ENCODE measurements at regions not wholly inside any gene's neighbourhood (a gene's known extent, or its start where the extent isn't known, plus 50 kb on each side); places are given as distances from the start of the nearest gene placed in this dataset.

DNA sequence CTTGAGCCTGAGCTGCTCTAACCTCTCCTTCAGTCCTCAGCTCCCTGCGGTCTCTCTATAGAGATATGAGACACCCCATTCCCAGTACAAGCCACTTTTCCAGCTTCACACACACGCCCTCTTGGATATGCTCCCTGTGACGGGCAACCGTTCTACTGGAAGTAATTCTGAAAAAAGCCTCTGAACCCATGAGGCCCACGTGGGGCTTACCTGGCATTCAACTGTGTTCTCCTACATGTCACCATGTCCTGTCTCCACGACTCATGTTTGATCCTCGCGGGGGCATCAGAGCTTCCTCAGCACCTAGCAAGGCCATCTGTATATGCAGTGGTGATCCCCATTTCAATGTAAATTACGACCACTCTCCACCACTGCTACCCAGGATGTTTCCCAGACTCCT, 69.2 kb upstream of the DUSP22 start:
- H3K36me3 Mint-ChIP-seq = no peaks in the 10 kb centered on the region
- H3K27ac Mint-ChIP-seq = no peak overlapping the region
- no peaks in the 10 kb centered on the region for H3K9me3 Mint-ChIP-seq
- POLR2A ChIA-PET = no interaction called here
- TF ChIP-seq, protein P1, sequence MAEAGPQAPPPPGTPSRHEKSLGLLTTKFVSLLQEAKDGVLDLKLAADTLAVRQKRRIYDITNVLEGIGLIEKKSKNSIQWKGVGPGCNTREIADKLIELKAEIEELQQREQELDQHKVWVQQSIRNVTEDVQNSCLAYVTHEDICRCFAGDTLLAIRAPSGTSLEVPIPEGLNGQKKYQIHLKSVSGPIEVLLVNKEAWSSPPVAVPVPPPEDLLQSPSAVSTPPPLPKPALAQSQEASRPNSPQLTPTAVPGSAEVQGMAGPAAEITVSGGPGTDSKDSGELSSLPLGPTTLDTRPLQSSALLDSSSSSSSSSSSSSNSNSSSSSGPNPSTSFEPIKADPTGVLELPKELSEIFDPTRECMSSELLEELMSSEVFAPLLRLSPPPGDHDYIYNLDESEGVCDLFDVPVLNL (CRISPR knock-in tag; IDR thresholded peaks at IDR 0.05; ENCODE audit: borderline replicate concordance, low read depth) = no peak
- no peak for TF ChIP-seq ZBTB21 (CRISPR knock-in tag; IDR thresholded peaks at IDR 0.05; ENCODE audit: borderline replicate concordance)
- no peak for TF ChIP-seq ZNF263 (CRISPR knock-in tag; IDR thresholded peaks at IDR 0.05; ENCODE audit: low read depth)
- TF ChIP-seq USF1 (CRISPR knock-in tag; IDR thresholded peaks at IDR 0.05) = no peak
- TF ChIP-seq ZNF138 (CRISPR knock-in tag; conservative IDR thresholded peaks at IDR 0.05) = no peak
- no peak for TF ChIP-seq PRRX2 (CRISPR knock-in tag; IDR thresholded peaks at IDR 0.05)
- TF ChIP-seq JAZF1 (CRISPR knock-in tag; IDR thresholded peaks at IDR 0.05) = no peak
- TF ChIP-seq HMGA2 (CRISPR knock-in tag; IDR thresholded peaks at IDR 0.05) = no peak
- no peak for TF ChIP-seq ZNF281 (CRISPR knock-in tag; IDR thresholded peaks at IDR 0.05)
- TF ChIP-seq, protein P2, sequence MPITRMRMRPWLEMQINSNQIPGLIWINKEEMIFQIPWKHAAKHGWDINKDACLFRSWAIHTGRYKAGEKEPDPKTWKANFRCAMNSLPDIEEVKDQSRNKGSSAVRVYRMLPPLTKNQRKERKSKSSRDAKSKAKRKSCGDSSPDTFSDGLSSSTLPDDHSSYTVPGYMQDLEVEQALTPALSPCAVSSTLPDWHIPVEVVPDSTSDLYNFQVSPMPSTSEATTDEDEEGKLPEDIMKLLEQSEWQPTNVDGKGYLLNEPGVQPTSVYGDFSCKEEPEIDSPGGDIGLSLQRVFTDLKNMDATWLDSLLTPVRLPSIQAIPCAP (CRISPR knock-in tag; IDR thresholded peaks at IDR 0.05) = no peak
- CTCF ChIA-PET = interaction anchor here (1.3 to 1.6 kb wide), 2 partner anchors 11 to 186 kb away, joined by 3 to 4 read pairs; no protein-coding TSS in a partner anchor
- ATAC-seq (peak; percentile 56), DNase-seq (ENCODE audit: low spot score) (no peak)
- no peak overlapping the region for H3K4me3 Mint-ChIP-seq
- peaks cover 27% of the 10 kb centered on the region for H3K4me1 Mint-ChIP-seq
- no peaks in the 10 kb centered on the region; the same call in 1 of the 2 replicates for H3K27me3 Mint-ChIP-seq (ENCODE audit: low read depth)

- Mint-ChIP-seq H3K4me1 (peaks cover 27% of the 10 kb centered on the region), H3K27me3 (ENCODE audit: low read depth) (no peaks in the 10 kb centered on the region; the same call in 1 of the 2 replicates), H3K4me3 (no peak overlapping the region), H3K9me3 (no peaks in the 10 kb centered on the region), H3K36me3 (no peaks in the 10 kb centered on the region), H3K27ac (no peak overlapping the region)
- ChIA-PET POLR2A (no interaction called here), CTCF (no interaction called here)
- TF ChIP-seq CREM (CRISPR knock-in tag; IDR thresholded peaks at IDR 0.05) (no peak), ZNF138 (CRISPR knock-in tag; conservative IDR thresholded peaks at IDR 0.05) (no peak), ATF6 (CRISPR knock-in tag; IDR thresholded peaks at IDR 0.05) (no peak), MYBL2 (CRISPR knock-in tag; IDR thresholded peaks at IDR 0.05) (no peak), GABPB1 (CRISPR knock-in tag; IDR thresholded peaks at IDR 0.05) (no peak), SMAD3 (CRISPR knock-in tag; IDR thresholded peaks at IDR 0.05; ENCODE audit: borderline replicate concordance) (no peak)
- DNase-seq (ENCODE audit: low spot score) = no peak
- no peak for ATAC-seq
Observed at GRCh38 chr6:223763-224162, 68.5 kb upstream of the DUSP22 start.

DNA sequence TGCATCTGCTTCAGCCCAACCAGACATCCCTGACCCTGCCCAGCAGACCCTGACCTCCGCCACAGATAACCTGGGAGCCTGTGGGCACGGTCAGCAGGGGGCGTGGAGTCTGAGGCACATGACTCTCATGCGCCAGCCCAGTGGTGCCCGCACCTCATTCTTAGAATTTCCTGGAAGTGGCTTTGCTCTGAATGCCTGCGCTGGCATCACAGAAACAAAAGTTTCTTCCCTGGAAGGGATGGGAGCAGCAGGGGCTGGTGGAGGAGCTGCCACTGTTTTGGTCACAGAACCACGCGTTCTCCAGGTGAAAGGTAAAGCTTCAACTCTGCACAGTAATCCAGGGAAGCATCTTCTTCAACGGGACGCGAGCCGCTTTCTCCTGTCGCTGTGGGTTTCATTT, 67.9 kb upstream of the DUSP22 start:
- no peak for ATAC-seq
- H3K27ac Mint-ChIP-seq = no peak overlapping the region
- H3K27me3 Mint-ChIP-seq (ENCODE audit: low read depth) = no peaks in the 10 kb centered on the region; the same call in 1 of the 2 replicates
- ChIA-PET CTCF (no interaction called here), POLR2A (no interaction called here)
- no peak for DNase-seq (ENCODE audit: low spot score)
- no peaks in the 10 kb centered on the region for H3K9me3 Mint-ChIP-seq
- no peak overlapping the region for H3K4me3 Mint-ChIP-seq
- peaks cover 27% of the 10 kb centered on the region for H3K4me1 Mint-ChIP-seq
- H3K36me3 Mint-ChIP-seq = no peaks in the 10 kb centered on the region
- TF ChIP-seq CBFB (CRISPR knock-in tag; IDR thresholded peaks at IDR 0.05; ENCODE audit: low read depth) = no peak
- no peak for TF ChIP-seq JAZF1 (CRISPR knock-in tag; IDR thresholded peaks at IDR 0.05)
- no peak for TF ChIP-seq E2F5 (CRISPR knock-in tag; IDR thresholded peaks at IDR 0.05)
- TF ChIP-seq, protein P3, sequence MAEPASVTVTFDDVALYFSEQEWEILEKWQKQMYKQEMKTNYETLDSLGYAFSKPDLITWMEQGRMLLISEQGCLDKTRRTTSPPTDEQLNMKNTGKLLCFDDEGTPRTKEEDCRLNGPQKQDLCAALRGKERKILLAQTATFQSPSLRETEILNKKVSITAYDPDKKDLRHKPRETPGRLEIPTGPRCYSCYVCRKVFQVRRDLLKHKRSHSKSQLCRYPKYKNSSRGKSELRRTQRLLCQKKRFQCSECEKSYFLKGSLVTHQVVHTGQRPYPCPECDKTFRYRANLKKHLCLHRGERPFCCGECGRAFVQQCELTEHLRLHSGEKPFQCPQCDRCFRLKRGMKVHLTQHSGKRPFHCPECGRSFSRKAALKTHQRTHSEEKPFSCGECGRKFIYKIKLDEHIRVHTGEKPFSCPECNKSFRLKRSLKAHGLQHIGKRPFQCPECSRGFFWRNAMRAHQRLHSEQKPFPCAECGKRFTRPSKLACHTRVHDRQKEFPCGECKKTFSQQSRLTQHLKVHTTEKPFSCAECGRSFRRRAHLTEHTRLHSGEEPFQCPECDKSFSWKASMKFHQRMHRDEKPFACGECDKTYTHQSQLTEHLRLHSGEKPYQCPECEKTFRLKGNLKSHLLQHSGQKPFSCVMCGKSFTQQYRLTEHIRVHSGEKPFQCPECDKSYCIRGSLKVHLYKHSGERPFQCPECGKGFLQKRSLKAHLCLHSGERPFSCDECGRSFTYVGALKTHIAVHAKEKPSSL (CRISPR knock-in tag; conservative IDR thresholded peaks at IDR 0.05) = no peak
- TF ChIP-seq, protein P4, sequence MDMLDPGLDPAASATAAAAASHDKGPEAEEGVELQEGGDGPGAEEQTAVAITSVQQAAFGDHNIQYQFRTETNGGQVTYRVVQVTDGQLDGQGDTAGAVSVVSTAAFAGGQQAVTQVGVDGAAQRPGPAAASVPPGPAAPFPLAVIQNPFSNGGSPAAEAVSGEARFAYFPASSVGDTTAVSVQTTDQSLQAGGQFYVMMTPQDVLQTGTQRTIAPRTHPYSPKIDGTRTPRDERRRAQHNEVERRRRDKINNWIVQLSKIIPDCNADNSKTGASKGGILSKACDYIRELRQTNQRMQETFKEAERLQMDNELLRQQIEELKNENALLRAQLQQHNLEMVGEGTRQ (CRISPR knock-in tag; IDR thresholded peaks at IDR 0.05) = no peak
